Gastroesophageal sphincter (tissue), 4 donors: ENCODE measurements at regions not wholly inside any gene's neighbourhood (a gene's known extent, or its start where the extent isn't known, plus 50 kb on each side); places are given as distances from the start of the nearest gene placed in this dataset.

Source experiments
- ATAC-seq: fragments of 150-250 bp; one replicate; pipeline ENCODE4 v1.9.1; 2016; ENCODE audit warnings: mild to moderate bottlenecking, moderate library complexity
- H3K27ac ChIP-seq, 4 donors: fragments of 200-600 bp; sonication (generic) in 3 of 4; 1 replicate in 3 of 4; 2 replicates in 1 of 4; pipeline ENCODE4 v1.5.1; 2016 to 2019
- H3K27me3 ChIP-seq: fragments of 200-600 bp; sonication (generic); one replicate; pipeline ENCODE4 v1.5.1; 2019
- H3K36me3 ChIP-seq, 2 donors: fragments of 200-600 bp; sonication (generic); one replicate each; pipeline ENCODE4 v1.5.1; 2019; ENCODE audit warnings: control low read depth in 1 of 2
- H3K4me1 ChIP-seq, 3 donors: fragments of 200-600 bp; sonication (generic); 1 replicate in 2 of 3; 2 replicates in 1 of 3; pipeline ENCODE4 v1.5.1; 2016 to 2019; ENCODE audit warnings: control low read depth in 2 of 3
- H3K4me3 ChIP-seq, 2 donors: fragments of 200-600 bp; sonication (generic); one replicate each; pipeline ENCODE4 v1.5.1; 2019; ENCODE audit warnings: mild to moderate bottlenecking in 1 of 2, moderate library complexity in 1 of 2
- H3K9me3 ChIP-seq, 3 donors: fragments of 200-600 bp; sonication (generic); one replicate each; pipeline ENCODE4 v1.5.1; 2017 to 2019; ENCODE audit warnings: control low read depth in 2 of 3
- EP300 ChIP-seq: sonication (generic); formaldehyde crosslinking; IDR thresholded peaks from one replicate; pipeline ENCODE4 v1.6.1; 2017; ENCODE audit warnings: antibody characterized with exemption, mild to moderate bottlenecking
- POLR2A ChIP-seq, 2 donors: fragments of 450-650 bp; IDR thresholded peaks; one replicate each; pipeline ENCODE4 v1.6.1; 2017; ENCODE audit warnings: antibody characterized with exemption in 2 of 2, mild to moderate bottlenecking in 2 of 2, moderate library complexity in 1 of 2
- POLR2AphosphoS5 ChIP-seq: sonication (generic); formaldehyde crosslinking; IDR thresholded peaks from one replicate; pipeline ENCODE4 v1.6.1; 2017; ENCODE audit warnings: antibody characterized with exemption
- WGBS, 2 donors: methylation state at CpG; one replicate each; pipeline ENCODE4 v1.1.5; 2018; ENCODE audit warnings: low coverage in 1 of 2; 5-methylcytosine and 5-hydroxymethylcytosine counted together
- TF ChIP-seq, protein P1 (sequence below), 4 experiments: fragments of 200-600 bp in 2 of 4; fragments of 450-650 bp in 2 of 4; sonication (generic) in 1 of 4; IDR thresholded peaks; one replicate each; pipeline ENCODE4 v1.5.1; 2017 to 2019; ENCODE audit warnings: antibody characterized with exemption in 4 of 4, mild to moderate bottlenecking in 2 of 4, moderate library complexity in 2 of 4

GRCh38 chr10:55858730-55859129 lies 502.3 kb downstream of the ZWINT start:
- 81 to 86% methylated on average over 1 of the region's 1 CpG for WGBS, 2 donors
- no peak for ATAC-seq
- Histone ChIP-seq H3K4me3 (no peak overlapping the region), H3K27me3 (no peaks in the 10 kb centered on the region), H3K4me1 (no peaks in the 10 kb centered on the region), H3K27ac (no peak overlapping the region), H3K36me3 (no peaks in the 10 kb centered on the region), H3K9me3 (peaks cover 0 to 3% (median 0%) of the 10 kb centered on the region in 3 donors)
- no peak for TF ChIP-seq EP300
- TF ChIP-seq POLR2A (IDR thresholded peaks at IDR 0.05) = no peak

GRCh38 chr10:55852900-55853299 lies 508.2 kb downstream of the ZWINT start:
- no peaks in the 10 kb centered on the region for H3K4me1 ChIP-seq
- H3K27ac ChIP-seq = no peak overlapping the region
- H3K4me3 ChIP-seq = no peak overlapping the region
- no peaks in the 10 kb centered on the region for H3K36me3 ChIP-seq
- no peaks in the 10 kb centered on the region for H3K27me3 ChIP-seq
- no peak for TF ChIP-seq EP300
- TF ChIP-seq POLR2A (IDR thresholded peaks at IDR 0.05) = no peak
- TF ChIP-seq, protein P1, sequence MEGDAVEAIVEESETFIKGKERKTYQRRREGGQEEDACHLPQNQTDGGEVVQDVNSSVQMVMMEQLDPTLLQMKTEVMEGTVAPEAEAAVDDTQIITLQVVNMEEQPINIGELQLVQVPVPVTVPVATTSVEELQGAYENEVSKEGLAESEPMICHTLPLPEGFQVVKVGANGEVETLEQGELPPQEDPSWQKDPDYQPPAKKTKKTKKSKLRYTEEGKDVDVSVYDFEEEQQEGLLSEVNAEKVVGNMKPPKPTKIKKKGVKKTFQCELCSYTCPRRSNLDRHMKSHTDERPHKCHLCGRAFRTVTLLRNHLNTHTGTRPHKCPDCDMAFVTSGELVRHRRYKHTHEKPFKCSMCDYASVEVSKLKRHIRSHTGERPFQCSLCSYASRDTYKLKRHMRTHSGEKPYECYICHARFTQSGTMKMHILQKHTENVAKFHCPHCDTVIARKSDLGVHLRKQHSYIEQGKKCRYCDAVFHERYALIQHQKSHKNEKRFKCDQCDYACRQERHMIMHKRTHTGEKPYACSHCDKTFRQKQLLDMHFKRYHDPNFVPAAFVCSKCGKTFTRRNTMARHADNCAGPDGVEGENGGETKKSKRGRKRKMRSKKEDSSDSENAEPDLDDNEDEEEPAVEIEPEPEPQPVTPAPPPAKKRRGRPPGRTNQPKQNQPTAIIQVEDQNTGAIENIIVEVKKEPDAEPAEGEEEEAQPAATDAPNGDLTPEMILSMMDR (IDR thresholded peaks at IDR 0.05) = no peak
- no peak for TF ChIP-seq POLR2AphosphoS5
- WGBS, 2 donors = 66 to 69% methylated on average over 3 of the region's 3 CpGs
- ATAC-seq = no peak
- H3K9me3 ChIP-seq = no peaks in the 10 kb centered on the region

- Histone ChIP-seq H3K4me1 (no peaks in the 10 kb centered on the region), H3K9me3 (no peaks in the 10 kb centered on the region), H3K27me3 (no peaks in the 10 kb centered on the region), H3K27ac (no peak overlapping the region), H3K36me3 (no peaks in the 10 kb centered on the region), H3K4me3 (no peak overlapping the region)
- ATAC-seq = no peak
- no peak for TF ChIP-seq POLR2AphosphoS5
- TF ChIP-seq EP300 = no peak
- no peak for TF ChIP-seq POLR2A (IDR thresholded peaks at IDR 0.05)
- TF ChIP-seq, protein P1 (IDR thresholded peaks at IDR 0.05) = no peak
- WGBS, 2 donors = 80 to 95% methylated on average over 2 of the region's 2 CpGs
Observed at GRCh38 chr10:55837273-55837672, 523.8 kb downstream of the ZWINT start.

DNA sequence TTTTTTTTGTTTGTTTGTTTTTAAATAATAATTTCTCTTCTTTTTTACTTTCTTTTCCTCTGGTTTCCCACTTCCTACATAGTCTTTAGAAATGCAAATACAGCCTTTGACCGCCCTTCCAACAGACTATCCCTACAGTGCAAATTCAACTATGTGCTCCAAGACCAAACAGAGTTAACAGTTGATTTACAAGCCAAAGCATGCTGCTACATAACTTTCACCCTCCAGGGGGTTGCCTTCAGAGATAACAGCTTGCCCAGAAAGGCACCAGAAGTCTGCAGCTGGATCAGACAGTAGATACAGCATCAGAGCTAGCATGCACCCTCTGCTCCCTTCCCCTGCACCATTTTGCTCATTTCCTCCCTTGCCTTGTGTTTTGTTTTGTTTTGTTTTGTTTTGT lies 539.0 kb downstream of the ZWINT start:
- Histone ChIP-seq H3K27ac (no peak overlapping the region), H3K27me3 (no peaks in the 10 kb centered on the region), H3K4me3 (no peak overlapping the region), H3K36me3 (no peaks in the 10 kb centered on the region), H3K4me1 (no peaks in the 10 kb centered on the region), H3K9me3 (peaks cover 0 to 6% (median 0%) of the 10 kb centered on the region in 3 donors)
- 33 to 56% methylated on average over 1 of the region's 1 CpG for WGBS, 2 donors
- ATAC-seq = no peak
- TF ChIP-seq EP300 = no peak
- TF ChIP-seq, protein P1 (IDR thresholded peaks at IDR 0.05) = no peak
- TF ChIP-seq POLR2A (IDR thresholded peaks at IDR 0.05) = no peak
- TF ChIP-seq POLR2AphosphoS5 = no peak

DNA sequence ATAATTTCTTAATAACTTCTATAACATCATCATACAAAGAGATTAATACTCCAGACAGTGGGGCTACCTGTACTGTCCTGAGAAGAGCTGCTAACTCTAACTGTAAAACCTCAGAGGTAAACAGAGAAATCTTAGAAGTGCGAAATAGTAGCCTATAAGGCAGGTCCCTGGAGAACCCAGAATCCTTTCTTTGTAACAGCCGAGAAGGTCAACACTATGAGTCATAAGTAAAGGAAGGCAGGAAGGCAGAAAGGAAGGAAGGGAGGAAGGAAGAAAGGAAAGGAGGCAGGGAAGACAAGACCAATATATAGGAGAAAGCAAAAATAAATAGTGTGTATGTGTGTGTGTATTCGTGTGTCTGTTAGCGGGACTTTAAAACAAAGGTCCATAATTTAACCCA lies 540.6 kb downstream of the ZWINT start:
- H3K9me3 ChIP-seq = peaks cover 0 to 6% (median 0%) of the 10 kb centered on the region in 3 donors
- no peak overlapping the region for H3K27ac ChIP-seq
- WGBS, 2 donors = 77 to 89% methylated on average over 3 to 4 of the region's 4 CpGs
- no peak for ATAC-seq
- H3K4me3 ChIP-seq = no peak overlapping the region
- no peak for TF ChIP-seq EP300
- TF ChIP-seq, protein P1 (IDR thresholded peaks at IDR 0.05) = no peak
- TF ChIP-seq POLR2AphosphoS5 = no peak
- no peak for TF ChIP-seq POLR2A (IDR thresholded peaks at IDR 0.05)
- no peaks in the 10 kb centered on the region for H3K4me1 ChIP-seq
- no peaks in the 10 kb centered on the region for H3K36me3 ChIP-seq
- H3K27me3 ChIP-seq = no peaks in the 10 kb centered on the region
